Transverse colon (tissue), 4 donors: ENCODE measurements at regions not wholly inside any gene's neighbourhood (a gene's known extent, or its start where the extent isn't known, plus 50 kb on each side); places are given as distances from the start of the nearest gene placed in this dataset.

Experiments
- CTCF ChIP-seq, 5 experiments: fragments of 200-600 bp in 3 of 5; fragments of 450-650 bp in 2 of 5; sonication (generic) in 3 of 5; IDR thresholded peaks; 1 replicate in 2 of 5; 2 replicates in 3 of 5; pipeline ENCODE4 v1.5.1; 2016 to 2017; ENCODE audit warnings: antibody characterized with exemption in 5 of 5, inconsistent platforms in 3 of 5, mild to moderate bottlenecking in 2 of 5, moderate library complexity in 1 of 5
- POLR2A ChIP-seq: fragments of 450-650 bp; IDR thresholded peaks from one replicate; pipeline ENCODE4 v1.6.1; 2016; ENCODE audit warnings: antibody characterized with exemption, mild to moderate bottlenecking, moderate library complexity
- POLR2AphosphoS5 ChIP-seq, 3 donors: sonication (generic); formaldehyde crosslinking; IDR thresholded peaks; one replicate each; pipeline ENCODE4 v1.6.1; 2016; ENCODE audit warnings: antibody characterized with exemption in 3 of 3

GRCh38 chr13:99133848-99134247 lies 66.8 kb upstream of the UBAC2 start:
- TF ChIP-seq POLR2AphosphoS5 (IDR thresholded peaks at IDR 0.05) (no peak), CTCF (IDR thresholded peaks at IDR 0.05) (no peak), POLR2A (no peak)
